GM18508 (cell line): ENCODE measurements at regions not wholly inside any gene's neighbourhood (a gene's known extent, or its start where the extent isn't known, plus 50 kb on each side); places are given as distances from the start of the nearest gene placed in this dataset.
A peak's percentile ranks its signal among the peaks of the same experiment; 100 is the strongest.
"Not testable (repeated sequence)": the region's sequence is repeated elsewhere in the genome, so short reads cannot be mapped to it uniquely, and the experiment has no call there.

ENCODE experiments used
- ATAC-seq: cut with Tn5 transposase; IDR thresholded peaks from one replicate; pipeline ENCODE4 v1.9.1; 2021; ENCODE audit warnings: moderate number of reproducible peaks; ENCODE audit not compliant: insufficient read depth, unreplicated experiment

- not testable (repeated sequence) for ATAC-seq
These were observed 1471.5 kb downstream of the FOXD4L5 start for GRCh38 chr9:63813391-63814021.

GRCh38 chr9:63812822-63813221 lies 1472.2 kb downstream of the FOXD4L5 start:
- ATAC-seq = not testable (repeated sequence)

- not testable (repeated sequence) for ATAC-seq
These were observed 1480.8 kb downstream of the FOXD4L5 start for GRCh38 chr9:63804205-63804604.

GRCh38 chr9:63794081-63794685 lies 1490.8 kb downstream of the FOXD4L5 start:
- ATAC-seq = not testable (repeated sequence)

GRCh38 chr9:63787454-63787853 lies 1497.6 kb downstream of the FOXD4L5 start:
- ATAC-seq = not testable (repeated sequence)

- ATAC-seq = not testable (repeated sequence)
These were observed 1500.0 kb downstream of the FOXD4L5 start for GRCh38 chr9:63785059-63785458.

GRCh38 chr9:63784421-63784820 lies 1500.6 kb downstream of the FOXD4L5 start:
- not testable (repeated sequence) for ATAC-seq

GRCh38 chr9:63781817-63782439 lies 1503.1 kb downstream of the FOXD4L5 start:
- ATAC-seq = peak; percentile 19

- ATAC-seq = peak; percentile 81
These were observed 1503.6 kb downstream of the FOXD4L5 start for GRCh38 chr9:63781390-63781789.

- ATAC-seq = not testable (repeated sequence)
These were observed 1508.8 kb downstream of the FOXD4L5 start for GRCh38 chr9:63776220-63776619.

- ATAC-seq = not testable (repeated sequence)
These were observed 1510.0 kb downstream of the FOXD4L5 start for GRCh38 chr9:63775092-63775426.

GRCh38 chr9:63774369-63775091 lies 1510.5 kb downstream of the FOXD4L5 start:
- not testable (repeated sequence) for ATAC-seq

GRCh38 chr9:63762230-63762629 lies 1522.8 kb downstream of the FOXD4L5 start:
- not testable (repeated sequence) for ATAC-seq

- not testable (repeated sequence) for ATAC-seq
These were observed 1556.0 kb downstream of the FOXD4L5 start for GRCh38 chr9:63729021-63729420.

- ATAC-seq = no peak
These were observed 1556.7 kb downstream of the FOXD4L5 start for GRCh38 chr9:63728287-63728686.

GRCh38 chr9:63708285-63708684 lies 1576.7 kb downstream of the FOXD4L5 start:
- not testable (repeated sequence) for ATAC-seq

GRCh38 chr9:63704456-63704855 lies 1580.6 kb downstream of the FOXD4L5 start:
- not testable (repeated sequence) for ATAC-seq

- not testable (repeated sequence) for ATAC-seq
These were observed 1581.3 kb downstream of the FOXD4L5 start for GRCh38 chr9:63703670-63704069.

GRCh38 chr9:63703138-63703665 lies 1581.8 kb downstream of the FOXD4L5 start:
- ATAC-seq = not testable (repeated sequence)
